ENCODE measurements at regions not wholly inside any gene's neighbourhood (a gene's known extent, or its start where the extent isn't known, plus 50 kb on each side); places are given as distances from the start of the nearest gene placed in this dataset.

- TF ChIP-seq BCL3 (IDR thresholded peaks at IDR 0.05) = no peak
Measured at GRCh38 chr9:117958726-117959125, 254.5 kb downstream of the TLR4 start (continued).

- 0% methylated on average over 1 of the region's 1 CpG for WGBS (ENCODE audit: missing lambda C conversion rate)
- no peak overlapping the region for H3K4me2 ChIP-seq
- no peak for TF ChIP-seq KDM5A (IDR thresholded peaks at IDR 0.05)
- no peaks in the 10 kb centered on the region for H3K4me1 ChIP-seq
- H3K27ac ChIP-seq = no peak overlapping the region
- CTCF ChIA-PET = no interaction called here
- no peak for ATAC-seq
- no peak for FAIRE-seq
- H3K4me3 ChIP-seq = no peak overlapping the region
- no peaks in the 10 kb centered on the region for H3K9me3 ChIP-seq
- POLR2A ChIA-PET = no interaction called here
- DNase-seq (ENCODE audit: low read depth in 1 of 2, low spot score in 1 of 2) = no peak
Measured at GRCh38 chr9:117963493-117964090, 259.4 kb downstream of the TLR4 start.

- ATAC-seq (no peak), FAIRE-seq (no peak), DNase-seq (ENCODE audit: low read depth in 1 of 2, low spot score in 1 of 2) (no peak)
- Histone ChIP-seq H3K4me2 (no peak overlapping the region), H3K4me3 (no peak overlapping the region), H3K27ac (no peak overlapping the region), H3K9me3 (no peaks in the 10 kb centered on the region), H3K4me1 (no peaks in the 10 kb centered on the region)
- ChIA-PET POLR2A (no interaction called here), CTCF (no interaction called here)
- 28% methylated on average over 7 of the region's 7 CpGs for WGBS (ENCODE audit: missing lambda C conversion rate)
- no peak for TF ChIP-seq NPAS2 (CRISPR knock-in tag; IDR thresholded peaks at IDR 0.05; ENCODE audit: borderline replicate concordance)
- no peak for TF ChIP-seq PBX3 (IDR thresholded peaks at IDR 0.05)
- no peak for TF ChIP-seq HOXA7 (CRISPR knock-in tag; IDR thresholded peaks at IDR 0.05)
- no peak for TF ChIP-seq CBX8 (IDR thresholded peaks at IDR 0.05)
- no peak for TF ChIP-seq JUN (IDR thresholded peaks at IDR 0.05)
- no peak for TF ChIP-seq MYC (IDR thresholded peaks at IDR 0.05; ENCODE audit: borderline replicate concordance, low read length)
Measured at GRCh38 chr9:117970276-117971050, 266.3 kb downstream of the TLR4 start.

- H3K9me3 ChIP-seq = no peaks in the 10 kb centered on the region
- H3K4me1 ChIP-seq = no peaks in the 10 kb centered on the region
- ATAC-seq (no peak), FAIRE-seq (no peak), DNase-seq (ENCODE audit: low read depth in 1 of 2, low spot score in 1 of 2) (no peak)
- ChIA-PET CTCF (no interaction called here), POLR2A (no interaction called here)
- no peak overlapping the region for H3K27ac ChIP-seq
- 0% methylated on average over 3 of the region's 3 CpGs for WGBS (ENCODE audit: missing lambda C conversion rate)
- H3K4me2 ChIP-seq = no peak overlapping the region
- no peak overlapping the region for H3K4me3 ChIP-seq
- TF ChIP-seq EP300 (IDR thresholded peaks at IDR 0.05) = no peak
- no peak for TF ChIP-seq ESRRA (IDR thresholded peaks at IDR 0.05; ENCODE audit: borderline replicate concordance, low read length)
- no peak for TF ChIP-seq POLR2A (IDR thresholded peaks at IDR 0.05; ENCODE audit: low read length)
- no peak for TF ChIP-seq MAFK (IDR thresholded peaks at IDR 0.05; ENCODE audit: partially characterized antibody)
- no peak for TF ChIP-seq EHF (CRISPR knock-in tag; IDR thresholded peaks at IDR 0.05)
Measured at GRCh38 chr9:117974108-117974507, 269.9 kb downstream of the TLR4 start.

- WGBS (ENCODE audit: missing lambda C conversion rate) = 51% methylated on average over 2 of the region's 2 CpGs
- no peak for FAIRE-seq
- H3K4me3 ChIP-seq = no peak overlapping the region
- ATAC-seq = no peak
- CTCF ChIA-PET = interaction anchor here (0.6 kb wide), 1 partner anchor 43 kb away, joined by 3 read pairs; no protein-coding TSS in a partner anchor
- H3K27ac ChIP-seq = no peak overlapping the region
- no peak for TF ChIP-seq MYC (IDR thresholded peaks at IDR 0.05; ENCODE audit: borderline replicate concordance, low read length)
- POLR2A ChIA-PET = no interaction called here
- no peak for DNase-seq (ENCODE audit: low read depth in 1 of 2, low spot score in 1 of 2)
- no peaks in the 10 kb centered on the region for H3K9me3 ChIP-seq
- no peak overlapping the region for H3K4me2 ChIP-seq
- H3K4me1 ChIP-seq = no peaks in the 10 kb centered on the region
Measured at GRCh38 chr9:117979914-117980313, 275.7 kb downstream of the TLR4 start.

All from A549 (cell line).